ENCODE measurements at regions not wholly inside any gene's neighbourhood (a gene's known extent, or its start where the extent isn't known, plus 50 kb on each side); places are given as distances from the start of the nearest gene placed in this dataset.

DNA sequence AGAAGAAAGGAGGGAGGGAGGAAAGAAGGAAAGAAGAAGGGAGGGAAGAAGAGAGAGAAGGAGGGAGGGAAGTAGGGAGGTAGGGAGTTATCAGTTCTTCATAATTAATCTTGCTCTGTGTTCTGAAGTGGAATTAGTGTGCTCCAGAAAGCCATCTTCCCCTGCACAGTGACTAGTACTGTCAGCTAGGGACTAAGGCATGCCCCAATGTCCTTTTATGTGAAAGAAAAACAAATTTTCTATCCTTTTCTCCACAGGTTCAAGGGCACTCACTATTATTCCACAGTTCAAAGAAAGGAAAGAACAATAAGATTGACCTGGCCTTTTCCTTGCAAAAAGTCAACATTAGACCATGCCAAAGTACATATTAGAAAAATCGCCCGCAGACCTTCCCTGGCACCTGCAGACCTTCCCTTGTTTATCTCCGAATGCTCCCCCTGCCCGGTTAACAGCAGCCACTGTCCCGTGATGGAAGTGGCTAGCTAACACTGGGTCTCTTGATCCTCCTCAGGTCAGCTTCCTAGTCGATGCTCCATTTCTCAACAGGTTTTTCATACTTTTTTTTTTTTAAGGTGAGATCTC, 107.2 kb upstream of the EDEM3 start:
- peak overlapping the region; percentile 58 for H3K27ac Mint-ChIP-seq
- H3K9me3 Mint-ChIP-seq, result no peaks in the 10 kb centered on the region
- no peak for TF ChIP-seq NR2C2 (CRISPR knock-in tag; IDR thresholded peaks at IDR 0.05)
- no peak for TF ChIP-seq RORB (CRISPR knock-in tag; IDR thresholded peaks at IDR 0.05)
- TF ChIP-seq, protein P1, sequence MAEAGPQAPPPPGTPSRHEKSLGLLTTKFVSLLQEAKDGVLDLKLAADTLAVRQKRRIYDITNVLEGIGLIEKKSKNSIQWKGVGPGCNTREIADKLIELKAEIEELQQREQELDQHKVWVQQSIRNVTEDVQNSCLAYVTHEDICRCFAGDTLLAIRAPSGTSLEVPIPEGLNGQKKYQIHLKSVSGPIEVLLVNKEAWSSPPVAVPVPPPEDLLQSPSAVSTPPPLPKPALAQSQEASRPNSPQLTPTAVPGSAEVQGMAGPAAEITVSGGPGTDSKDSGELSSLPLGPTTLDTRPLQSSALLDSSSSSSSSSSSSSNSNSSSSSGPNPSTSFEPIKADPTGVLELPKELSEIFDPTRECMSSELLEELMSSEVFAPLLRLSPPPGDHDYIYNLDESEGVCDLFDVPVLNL (CRISPR knock-in tag; IDR thresholded peaks at IDR 0.05; ENCODE audit: borderline replicate concordance, low read depth), result no peak
- no peak for TF ChIP-seq JUN (CRISPR knock-in tag; IDR thresholded peaks at IDR 0.05)
- TF ChIP-seq, protein P2, sequence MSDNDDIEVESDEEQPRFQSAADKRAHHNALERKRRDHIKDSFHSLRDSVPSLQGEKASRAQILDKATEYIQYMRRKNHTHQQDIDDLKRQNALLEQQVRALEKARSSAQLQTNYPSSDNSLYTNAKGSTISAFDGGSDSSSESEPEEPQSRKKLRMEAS (CRISPR knock-in tag; IDR thresholded peaks at IDR 0.05), result no peak
- TF ChIP-seq, protein P3, sequence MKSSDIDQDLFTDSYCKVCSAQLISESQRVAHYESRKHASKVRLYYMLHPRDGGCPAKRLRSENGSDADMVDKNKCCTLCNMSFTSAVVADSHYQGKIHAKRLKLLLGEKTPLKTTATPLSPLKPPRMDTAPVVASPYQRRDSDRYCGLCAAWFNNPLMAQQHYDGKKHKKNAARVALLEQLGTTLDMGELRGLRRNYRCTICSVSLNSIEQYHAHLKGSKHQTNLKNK (CRISPR knock-in tag; IDR thresholded peaks at IDR 0.05), result no peak
- no peak for TF ChIP-seq CREM (CRISPR knock-in tag; IDR thresholded peaks at IDR 0.05)
- TF ChIP-seq, protein P4, sequence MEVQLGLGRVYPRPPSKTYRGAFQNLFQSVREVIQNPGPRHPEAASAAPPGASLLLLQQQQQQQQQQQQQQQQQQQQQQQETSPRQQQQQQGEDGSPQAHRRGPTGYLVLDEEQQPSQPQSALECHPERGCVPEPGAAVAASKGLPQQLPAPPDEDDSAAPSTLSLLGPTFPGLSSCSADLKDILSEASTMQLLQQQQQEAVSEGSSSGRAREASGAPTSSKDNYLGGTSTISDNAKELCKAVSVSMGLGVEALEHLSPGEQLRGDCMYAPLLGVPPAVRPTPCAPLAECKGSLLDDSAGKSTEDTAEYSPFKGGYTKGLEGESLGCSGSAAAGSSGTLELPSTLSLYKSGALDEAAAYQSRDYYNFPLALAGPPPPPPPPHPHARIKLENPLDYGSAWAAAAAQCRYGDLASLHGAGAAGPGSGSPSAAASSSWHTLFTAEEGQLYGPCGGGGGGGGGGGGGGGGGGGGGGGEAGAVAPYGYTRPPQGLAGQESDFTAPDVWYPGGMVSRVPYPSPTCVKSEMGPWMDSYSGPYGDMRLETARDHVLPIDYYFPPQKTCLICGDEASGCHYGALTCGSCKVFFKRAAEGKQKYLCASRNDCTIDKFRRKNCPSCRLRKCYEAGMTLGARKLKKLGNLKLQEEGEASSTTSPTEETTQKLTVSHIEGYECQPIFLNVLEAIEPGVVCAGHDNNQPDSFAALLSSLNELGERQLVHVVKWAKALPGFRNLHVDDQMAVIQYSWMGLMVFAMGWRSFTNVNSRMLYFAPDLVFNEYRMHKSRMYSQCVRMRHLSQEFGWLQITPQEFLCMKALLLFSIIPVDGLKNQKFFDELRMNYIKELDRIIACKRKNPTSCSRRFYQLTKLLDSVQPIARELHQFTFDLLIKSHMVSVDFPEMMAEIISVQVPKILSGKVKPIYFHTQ (CRISPR knock-in tag; IDR thresholded peaks at IDR 0.05), result no peak
- TF ChIP-seq, protein P5, sequence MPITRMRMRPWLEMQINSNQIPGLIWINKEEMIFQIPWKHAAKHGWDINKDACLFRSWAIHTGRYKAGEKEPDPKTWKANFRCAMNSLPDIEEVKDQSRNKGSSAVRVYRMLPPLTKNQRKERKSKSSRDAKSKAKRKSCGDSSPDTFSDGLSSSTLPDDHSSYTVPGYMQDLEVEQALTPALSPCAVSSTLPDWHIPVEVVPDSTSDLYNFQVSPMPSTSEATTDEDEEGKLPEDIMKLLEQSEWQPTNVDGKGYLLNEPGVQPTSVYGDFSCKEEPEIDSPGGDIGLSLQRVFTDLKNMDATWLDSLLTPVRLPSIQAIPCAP (CRISPR knock-in tag; IDR thresholded peaks at IDR 0.05), result no peak
- no peaks in the 10 kb centered on the region for H3K36me3 Mint-ChIP-seq
- no peak overlapping the region for H3K4me3 Mint-ChIP-seq
- no peaks in the 10 kb centered on the region for H3K27me3 Mint-ChIP-seq (ENCODE audit: low read depth)
- H3K4me1 Mint-ChIP-seq, result peaks cover 8% of the 10 kb centered on the region
- ChIA-PET CTCF (no interaction called here), POLR2A (no interaction called here)
- DNase-seq (ENCODE audit: low spot score), result no peak
- no peak for ATAC-seq

DNA sequence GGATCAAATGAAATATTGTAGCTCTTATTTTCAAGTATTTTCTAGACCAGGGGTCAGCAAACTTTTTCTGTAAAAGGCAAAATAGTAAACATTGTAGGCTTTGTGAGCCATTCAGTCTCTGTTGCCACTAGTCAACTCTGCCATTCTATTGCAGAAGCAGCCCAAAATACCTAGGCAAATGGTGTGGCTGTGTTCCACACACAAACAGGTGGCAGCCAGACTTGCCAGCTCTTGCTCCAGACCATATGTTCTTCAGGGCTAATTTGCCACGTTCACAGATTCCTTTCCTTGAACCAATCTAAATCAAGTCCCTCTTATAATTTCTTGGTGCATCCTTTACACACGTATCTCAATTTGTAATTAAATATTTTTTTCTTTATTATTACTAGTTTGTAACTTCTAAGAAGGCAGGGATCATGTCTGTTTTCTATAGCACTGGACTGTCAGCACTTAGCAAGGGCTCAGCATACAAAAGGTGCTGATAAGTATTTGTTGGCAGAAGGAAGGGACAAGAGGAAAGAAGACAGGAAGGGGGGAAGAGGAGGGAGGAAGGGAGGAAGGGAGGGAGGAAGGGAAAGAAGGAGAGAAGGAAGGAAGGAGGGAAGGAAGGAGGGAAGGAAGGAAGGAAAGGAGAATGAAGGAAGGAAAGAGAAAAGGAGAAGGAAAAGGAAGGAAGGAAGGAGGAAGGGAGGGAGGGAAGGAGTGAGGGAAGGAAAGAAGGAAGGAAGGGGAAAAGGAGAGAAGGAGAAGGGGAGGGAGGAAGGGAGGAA, 106.5 kb upstream of the EDEM3 start:
- H3K27me3 Mint-ChIP-seq (ENCODE audit: low read depth), result no peaks in the 10 kb centered on the region
- no peak for DNase-seq (ENCODE audit: low spot score)
- no peak overlapping the region for H3K4me3 Mint-ChIP-seq
- TF ChIP-seq, protein P6, sequence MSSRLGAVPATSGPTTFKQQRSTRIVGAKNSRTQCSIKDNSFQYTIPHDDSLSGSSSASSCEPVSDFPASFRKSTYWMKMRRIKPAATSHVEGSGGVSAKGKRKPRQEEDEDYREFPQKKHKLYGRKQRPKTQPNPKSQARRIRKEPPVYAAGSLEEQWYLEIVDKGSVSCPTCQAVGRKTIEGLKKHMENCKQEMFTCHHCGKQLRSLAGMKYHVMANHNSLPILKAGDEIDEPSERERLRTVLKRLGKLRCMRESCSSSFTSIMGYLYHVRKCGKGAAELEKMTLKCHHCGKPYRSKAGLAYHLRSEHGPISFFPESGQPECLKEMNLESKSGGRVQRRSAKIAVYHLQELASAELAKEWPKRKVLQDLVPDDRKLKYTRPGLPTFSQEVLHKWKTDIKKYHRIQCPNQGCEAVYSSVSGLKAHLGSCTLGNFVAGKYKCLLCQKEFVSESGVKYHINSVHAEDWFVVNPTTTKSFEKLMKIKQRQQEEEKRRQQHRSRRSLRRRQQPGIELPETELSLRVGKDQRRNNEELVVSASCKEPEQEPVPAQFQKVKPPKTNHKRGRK (CRISPR knock-in tag; IDR thresholded peaks at IDR 0.05; ENCODE audit: borderline replicate concordance), result 0 out of 2 replicates have a peak, but pooled peaks have one; percentile 64
- TF ChIP-seq, protein P7, sequence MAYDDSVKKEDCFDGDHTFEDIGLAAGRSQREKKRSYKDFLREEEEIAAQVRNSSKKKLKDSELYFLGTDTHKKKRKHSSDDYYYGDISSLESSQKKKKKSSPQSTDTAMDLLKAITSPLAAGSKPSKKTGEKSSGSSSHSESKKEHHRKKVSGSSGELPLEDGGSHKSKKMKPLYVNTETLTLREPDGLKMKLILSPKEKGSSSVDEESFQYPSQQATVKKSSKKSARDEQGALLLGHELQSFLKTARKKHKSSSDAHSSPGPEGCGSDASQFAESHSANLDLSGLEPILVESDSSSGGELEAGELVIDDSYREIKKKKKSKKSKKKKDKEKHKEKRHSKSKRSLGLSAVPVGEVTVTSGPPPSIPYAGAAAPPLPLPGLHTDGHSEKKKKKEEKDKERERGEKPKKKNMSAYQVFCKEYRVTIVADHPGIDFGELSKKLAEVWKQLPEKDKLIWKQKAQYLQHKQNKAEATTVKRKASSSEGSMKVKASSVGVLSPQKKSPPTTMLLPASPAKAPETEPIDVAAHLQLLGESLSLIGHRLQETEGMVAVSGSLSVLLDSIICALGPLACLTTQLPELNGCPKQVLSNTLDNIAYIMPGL (CRISPR knock-in tag; IDR thresholded peaks at IDR 0.05), result no peak
- H3K36me3 Mint-ChIP-seq, result no peaks in the 10 kb centered on the region
- H3K27ac Mint-ChIP-seq, result no peak overlapping the region
- no peak for ATAC-seq
- H3K4me1 Mint-ChIP-seq, result peaks cover 8% of the 10 kb centered on the region
- H3K9me3 Mint-ChIP-seq, result no peaks in the 10 kb centered on the region
- ChIA-PET POLR2A (no interaction called here), CTCF (interaction anchor here (0.7 to 0.9 kb wide), 2 partner anchors 56 to 175 kb away, joined by 3 to 4 read pairs; no protein-coding TSS in a partner anchor)

Data from WTC11 (cell line).